Osteoblast (primary cell): ENCODE measurements at regions not wholly inside any gene's neighbourhood (a gene's known extent, or its start where the extent isn't known, plus 50 kb on each side); places are given as distances from the start of the nearest gene placed in this dataset.

Experiments used
- DNase-seq: peaks from one replicate; pipeline ENCODE4 v3.0.0; 2011; ENCODE audit warnings: low spot score, mixed read lengths; ENCODE audit not compliant: insufficient read length; ENCODE audit errors: missing footprints
- H2AFZ ChIP-seq: 2 replicates; pipeline ENCODE4 v1.6.0; 2011; ENCODE audit warnings: mild to moderate bottlenecking, low read length
- H3K27ac ChIP-seq: 2 replicates; pipeline ENCODE4 v1.5.1; 2011; ENCODE audit warnings: mild to moderate bottlenecking, low read depth, low read length, moderate library complexity
- H3K27me3 ChIP-seq: 2 replicates; pipeline ENCODE4 v1.6.0; 2012; ENCODE audit warnings: mild to moderate bottlenecking, control low read depth, inconsistent platforms, low read length, moderate library complexity; ENCODE audit not compliant: insufficient read depth
- H3K36me3 ChIP-seq: 2 replicates; pipeline ENCODE4 v1.5.1; 2011; ENCODE audit warnings: mild to moderate bottlenecking, low read length, control low read depth, moderate library complexity; ENCODE audit not compliant: insufficient read depth
- H3K4me1 ChIP-seq: 2 replicates; pipeline ENCODE4 v1.5.1; 2011; ENCODE audit warnings: mild to moderate bottlenecking, low read length, control low read depth, moderate library complexity; ENCODE audit not compliant: insufficient read depth
- H3K4me2 ChIP-seq: 2 replicates; pipeline ENCODE4 v1.6.0; 2011; ENCODE audit warnings: mild to moderate bottlenecking, low read length; ENCODE audit not compliant: insufficient read depth
- H3K4me3 ChIP-seq: fragments of 200-600 bp; sonication (generic); 3 replicates; pipeline ENCODE4 v1.5.1; 2012; ENCODE audit warnings: mild to moderate bottlenecking, low read length, inconsistent platforms; ENCODE audit not compliant: insufficient read depth
- H3K79me2 ChIP-seq: 2 replicates; pipeline ENCODE4 v1.6.0; 2012; ENCODE audit warnings: mild to moderate bottlenecking, low read length, control low read depth, inconsistent platforms; ENCODE audit not compliant: insufficient read depth
- H3K9me3 ChIP-seq: 2 replicates; pipeline ENCODE4 v1.5.1; 2011; ENCODE audit warnings: low read depth, low read length, control low read depth
- H4K20me1 ChIP-seq: 2 replicates; pipeline ENCODE4 v1.6.0; 2012; ENCODE audit warnings: mild to moderate bottlenecking, low read length, control low read depth; ENCODE audit not compliant: insufficient read depth
- CTCF ChIP-seq: IDR thresholded peaks from 2 replicates; pipeline ENCODE4 v1.5.1; 2011; ENCODE audit warnings: mild to moderate bottlenecking, low read depth, low read length, moderate library complexity; ENCODE audit errors: extremely low read depth

- no peak overlapping the region for H2AFZ ChIP-seq
- H3K4me2 ChIP-seq, result no peak overlapping the region
- no peak for DNase-seq
- no peaks in the 10 kb centered on the region for H3K4me1 ChIP-seq
- no peaks in the 10 kb centered on the region for H3K36me3 ChIP-seq
- no peak overlapping the region for H3K4me3 ChIP-seq
- H3K9me3 ChIP-seq, result peaks cover 2% of the 10 kb centered on the region
- H4K20me1 ChIP-seq, result no peaks in the 10 kb centered on the region
- no peaks in the 10 kb centered on the region for H3K27me3 ChIP-seq
- TF ChIP-seq CTCF, result no peak
- no peaks in the 10 kb centered on the region for H3K79me2 ChIP-seq
- no peak overlapping the region for H3K27ac ChIP-seq
Observed at GRCh38 chr5:23405316-23406068, 101.9 kb upstream of the PRDM9 start.

GRCh38 chr5:23402585-23402984, 104.8 kb upstream of the PRDM9 start:
- Histone ChIP-seq H3K27me3 (no peaks in the 10 kb centered on the region), H3K4me1 (no peaks in the 10 kb centered on the region), H3K36me3 (no peaks in the 10 kb centered on the region), H3K79me2 (no peaks in the 10 kb centered on the region), H2AFZ (no peak overlapping the region), H3K27ac (no peak overlapping the region), H3K4me3 (no peak overlapping the region), H3K9me3 (peaks cover 2% of the 10 kb centered on the region), H4K20me1 (no peaks in the 10 kb centered on the region), H3K4me2 (no peak overlapping the region)
- no peak for DNase-seq
- TF ChIP-seq CTCF, result no peak

- no peaks in the 10 kb centered on the region for H3K27me3 ChIP-seq
Observed at GRCh38 chr5:23400951-23401350, 106.5 kb upstream of the PRDM9 start.

More at GRCh38 chr5:23400951-23401350, 106.5 kb upstream of the PRDM9 start:
- H2AFZ ChIP-seq, result no peak overlapping the region
- no peak overlapping the region for H3K27ac ChIP-seq
- no peaks in the 10 kb centered on the region for H3K36me3 ChIP-seq
- no peak for DNase-seq
- H3K4me1 ChIP-seq, result no peaks in the 10 kb centered on the region
- no peak overlapping the region for H3K4me2 ChIP-seq
- TF ChIP-seq CTCF, result no peak
- H3K9me3 ChIP-seq, result peaks cover 2% of the 10 kb centered on the region
- H3K79me2 ChIP-seq, result no peaks in the 10 kb centered on the region
- no peaks in the 10 kb centered on the region for H4K20me1 ChIP-seq
- H3K4me3 ChIP-seq, result no peak overlapping the region
